ENCODE measurements at regions not wholly inside any gene's neighbourhood (a gene's known extent, or its start where the extent isn't known, plus 50 kb on each side); places are given as distances from the start of the nearest gene placed in this dataset.

DNA sequence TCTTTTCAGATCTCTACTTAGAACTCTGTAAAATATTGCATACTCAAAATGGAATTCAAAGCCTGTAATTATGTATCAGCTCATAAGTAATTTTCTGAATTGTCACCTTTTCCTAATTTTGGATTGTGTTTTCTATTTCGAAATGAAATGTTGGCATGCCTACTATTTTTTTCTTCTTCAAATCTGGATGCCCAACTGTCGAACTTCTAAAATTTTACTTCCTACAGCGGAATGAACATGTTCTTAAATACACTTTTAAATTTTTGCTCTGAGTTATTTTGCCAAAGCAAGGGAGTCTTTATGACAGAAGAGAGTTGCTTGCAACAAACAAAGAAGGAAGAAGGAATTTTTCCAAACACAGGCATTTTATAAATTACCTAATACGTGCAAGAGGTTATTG, 336.0 kb downstream of the ADCYAP1 start:
- TF ChIP-seq GATA3 (IDR thresholded peaks at IDR 0.05; ENCODE audit: low read depth, low read length): no peak
- TF ChIP-seq GATA2 (IDR thresholded peaks at IDR 0.05; ENCODE audit: low read depth, low read length): no peak
